HK-2 (cell line): ENCODE measurements at regions not wholly inside any gene's neighbourhood (a gene's known extent, or its start where the extent isn't known, plus 50 kb on each side); places are given as distances from the start of the nearest gene placed in this dataset.

Experiments
- DNase-seq: peaks from one replicate; pipeline ENCODE4 v3.0.0-alpha.2; 2018; ENCODE audit not compliant: unreplicated experiment

DNA sequence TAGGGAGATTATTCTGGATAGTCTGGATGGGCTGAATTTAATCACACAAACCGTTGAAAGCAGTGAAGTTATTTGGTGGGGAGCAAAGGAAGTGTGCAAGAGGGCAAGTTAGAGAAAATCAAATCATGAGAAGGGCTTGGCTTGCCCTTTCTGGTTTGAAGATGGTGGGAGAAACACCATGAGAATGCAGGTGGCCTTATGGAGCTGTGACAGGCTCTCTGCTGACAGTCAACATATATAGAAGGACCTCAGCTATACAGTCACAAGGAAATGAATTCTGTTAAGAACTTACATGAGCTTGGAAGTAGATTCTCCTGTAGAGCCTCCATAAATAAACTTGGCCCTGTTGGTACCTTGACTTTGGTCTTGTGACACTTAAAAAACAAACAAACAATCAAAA lies 72.3 kb downstream of the GMNC start:
- DNase-seq = no peak

DNA sequence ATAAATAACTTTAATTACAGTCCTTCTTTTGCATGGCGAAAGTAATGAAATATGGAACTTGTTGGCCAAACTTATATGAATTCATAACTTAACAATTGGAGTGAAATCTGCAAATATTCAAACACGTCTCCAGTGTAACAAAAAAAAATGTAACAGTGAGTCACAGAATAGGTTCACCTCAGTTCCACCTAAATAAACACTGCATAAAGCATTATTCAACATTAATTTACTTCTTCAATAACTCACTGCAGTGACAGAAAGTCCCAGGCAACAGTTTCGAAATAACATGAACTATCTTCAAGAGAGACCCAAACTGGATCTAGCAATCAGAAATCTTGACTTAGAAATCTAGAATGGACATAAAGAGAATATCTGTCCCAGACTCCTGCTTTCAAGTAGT lies 75.6 kb downstream of the GMNC start:
- no peak for DNase-seq

- DNase-seq = no peak
These were observed 77.4 kb downstream of the GMNC start for GRCh38 chr3:190785047-190785446.

GRCh38 chr3:190780524-190780923 lies 82.0 kb downstream of the GMNC start:
- DNase-seq = no peak

- no peak for DNase-seq
These were observed 87.9 kb downstream of the GMNC start for GRCh38 chr3:190774633-190775032.

DNA sequence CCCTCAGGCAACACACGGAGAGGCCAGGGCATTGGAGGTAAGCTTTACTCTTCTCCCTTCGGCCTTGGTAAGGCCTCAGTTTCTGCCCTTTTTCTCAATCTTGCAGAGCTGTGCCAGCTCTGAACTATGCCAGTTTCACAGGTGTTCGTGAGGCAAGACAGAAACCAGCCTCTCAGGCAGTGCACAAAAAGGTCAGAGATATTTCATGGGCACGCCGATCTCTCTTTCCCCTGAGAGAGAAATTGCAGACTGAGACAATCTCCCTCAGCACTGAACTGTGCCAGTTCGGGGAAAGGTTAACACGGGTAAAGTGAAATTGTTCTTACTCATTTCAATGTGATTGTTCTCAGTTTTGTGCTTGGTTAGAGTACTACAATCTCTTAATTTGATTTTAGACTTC lies 88.5 kb downstream of the GMNC start:
- DNase-seq = no peak

GRCh38 chr3:190772831-190773230 lies 89.7 kb downstream of the GMNC start:
- no peak for DNase-seq

- DNase-seq = no peak
These were observed 93.6 kb downstream of the GMNC start for GRCh38 chr3:190768891-190769290.

DNA sequence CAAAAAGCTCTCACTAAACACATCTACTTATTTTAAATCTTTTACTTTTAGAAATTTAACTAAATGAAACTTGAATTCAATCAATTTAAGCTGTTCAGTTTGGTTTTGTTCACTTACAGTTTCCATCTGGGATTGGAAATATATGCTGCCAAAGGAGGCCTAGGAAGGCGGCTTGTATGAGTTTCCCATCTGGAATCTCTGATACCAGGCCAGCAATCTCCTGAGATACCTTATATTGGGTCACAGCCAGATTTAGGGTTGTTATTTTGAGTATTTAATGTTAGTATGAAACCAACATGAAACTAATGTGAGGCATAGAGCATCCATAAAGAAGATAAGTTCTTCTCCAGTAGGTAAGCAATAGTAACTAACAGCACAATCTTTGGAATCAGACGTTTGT lies 94.6 kb downstream of the GMNC start:
- DNase-seq = no peak

GRCh38 chr3:190764231-190765134 lies 98.0 kb downstream of the GMNC start:
- no peak for DNase-seq

GRCh38 chr3:190762801-190763200 lies 99.7 kb downstream of the GMNC start:
- no peak for DNase-seq

GRCh38 chr3:190747571-190747970 lies 114.9 kb downstream of the GMNC start:
- no peak for DNase-seq

- no peak for DNase-seq
These were observed 115.5 kb downstream of the GMNC start for GRCh38 chr3:190746986-190747385.

DNA sequence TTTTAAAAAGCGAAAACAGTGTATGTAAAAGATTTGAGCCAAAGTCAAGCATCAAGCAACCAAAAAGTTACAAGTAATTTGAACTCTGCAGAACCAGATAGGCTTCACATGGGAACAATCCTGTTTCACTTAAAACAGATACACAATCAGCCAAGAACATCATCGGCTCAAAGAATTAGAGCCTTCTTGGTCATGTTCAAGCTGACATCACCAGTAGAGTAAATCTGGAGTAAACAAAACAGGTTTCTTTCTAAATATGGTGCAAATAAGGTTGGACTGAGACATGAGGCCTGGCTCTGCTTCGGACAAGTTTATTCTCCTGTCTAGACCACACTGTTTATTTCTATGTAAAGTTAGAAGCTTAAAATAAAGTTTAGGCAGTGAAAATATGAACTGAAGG lies 116.0 kb downstream of the GMNC start:
- no peak for DNase-seq

GRCh38 chr3:190741788-190742187 lies 120.7 kb downstream of the GMNC start:
- no peak for DNase-seq

- DNase-seq = no peak
These were observed 122.8 kb downstream of the GMNC start for GRCh38 chr3:190739641-190740185.

DNA sequence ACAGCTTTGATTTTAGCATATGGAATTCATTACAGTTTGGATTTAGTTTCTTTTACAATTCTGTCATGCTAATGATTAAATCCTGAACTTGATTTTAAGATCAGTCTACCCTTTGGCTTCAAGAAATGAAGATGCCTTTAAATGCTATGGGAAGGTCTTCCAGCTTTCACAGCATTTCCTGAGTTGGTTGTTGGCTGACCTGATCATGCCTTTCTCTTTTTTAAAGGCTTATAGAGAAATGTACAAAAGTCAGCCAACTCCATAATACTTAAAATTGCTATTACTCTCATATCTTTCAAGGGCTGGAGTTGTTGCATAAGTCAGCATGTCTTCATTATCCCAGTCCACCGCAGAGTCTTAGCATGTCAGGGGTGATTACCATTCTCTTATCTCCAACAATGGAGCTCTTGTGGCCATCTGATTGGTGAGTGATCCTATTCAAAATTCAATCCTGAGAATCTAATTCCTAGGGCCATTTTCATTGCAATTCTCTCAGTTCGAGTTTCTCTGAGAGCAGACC lies 123.8 kb downstream of the GMNC start:
- DNase-seq = no peak

- DNase-seq = no peak
These were observed 125.0 kb downstream of the GMNC start for GRCh38 chr3:190737446-190737845.

GRCh38 chr3:190734490-190734889 lies 128.0 kb downstream of the GMNC start:
- no peak for DNase-seq

DNA sequence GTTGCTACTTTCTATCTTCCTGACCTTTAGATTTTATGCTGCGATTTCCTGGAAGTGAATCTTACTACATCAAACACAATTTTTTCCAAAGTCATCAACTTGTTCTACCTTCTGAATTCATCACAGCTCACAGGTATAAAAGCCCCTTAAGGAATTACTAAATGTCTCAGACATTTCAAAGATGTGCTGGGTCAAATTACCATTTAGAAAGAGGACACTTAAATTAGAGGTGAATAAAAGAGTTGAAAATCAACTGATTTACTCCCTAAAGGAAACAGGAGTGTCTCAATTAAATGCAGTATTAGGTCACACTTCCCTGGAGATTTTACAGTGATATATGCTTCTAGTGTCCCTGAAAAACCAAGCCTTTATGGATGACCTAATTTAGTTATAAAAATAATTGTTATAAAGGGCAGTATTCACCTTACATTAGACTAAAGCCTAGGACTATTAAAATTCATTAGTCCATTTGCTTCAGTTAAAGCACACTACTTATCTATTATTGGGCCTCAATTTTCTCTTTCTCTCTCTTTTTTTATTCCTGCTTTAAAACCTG lies 128.8 kb downstream of the GMNC start:
- DNase-seq = no peak

DNA sequence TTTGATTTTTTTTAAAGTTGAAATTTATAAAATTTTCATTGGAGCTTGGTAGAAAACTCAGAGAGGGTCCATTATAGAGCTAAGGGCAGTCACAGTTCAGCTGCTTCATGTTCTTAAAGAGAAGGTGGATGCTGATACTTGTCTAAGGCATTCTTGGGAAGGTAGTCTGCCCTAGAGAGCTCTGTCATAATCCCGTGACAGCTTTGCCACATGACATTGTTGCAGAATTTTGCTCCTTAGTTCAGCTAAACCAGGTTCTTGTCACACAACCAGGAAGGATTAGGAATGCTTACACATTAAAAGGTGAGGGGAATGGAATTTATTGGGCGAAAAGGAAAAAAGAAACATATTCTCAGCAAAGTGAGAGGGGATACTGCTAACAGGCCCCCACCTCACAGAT lies 130.9 kb downstream of the GMNC start:
- no peak for DNase-seq

- DNase-seq = no peak
These were observed 133.8 kb downstream of the GMNC start for GRCh38 chr3:190728574-190729246.
